ENCODE measurements at regions not wholly inside any gene's neighbourhood (a gene's known extent, or its start where the extent isn't known, plus 50 kb on each side); places are given as distances from the start of the nearest gene placed in this dataset.

DNA sequence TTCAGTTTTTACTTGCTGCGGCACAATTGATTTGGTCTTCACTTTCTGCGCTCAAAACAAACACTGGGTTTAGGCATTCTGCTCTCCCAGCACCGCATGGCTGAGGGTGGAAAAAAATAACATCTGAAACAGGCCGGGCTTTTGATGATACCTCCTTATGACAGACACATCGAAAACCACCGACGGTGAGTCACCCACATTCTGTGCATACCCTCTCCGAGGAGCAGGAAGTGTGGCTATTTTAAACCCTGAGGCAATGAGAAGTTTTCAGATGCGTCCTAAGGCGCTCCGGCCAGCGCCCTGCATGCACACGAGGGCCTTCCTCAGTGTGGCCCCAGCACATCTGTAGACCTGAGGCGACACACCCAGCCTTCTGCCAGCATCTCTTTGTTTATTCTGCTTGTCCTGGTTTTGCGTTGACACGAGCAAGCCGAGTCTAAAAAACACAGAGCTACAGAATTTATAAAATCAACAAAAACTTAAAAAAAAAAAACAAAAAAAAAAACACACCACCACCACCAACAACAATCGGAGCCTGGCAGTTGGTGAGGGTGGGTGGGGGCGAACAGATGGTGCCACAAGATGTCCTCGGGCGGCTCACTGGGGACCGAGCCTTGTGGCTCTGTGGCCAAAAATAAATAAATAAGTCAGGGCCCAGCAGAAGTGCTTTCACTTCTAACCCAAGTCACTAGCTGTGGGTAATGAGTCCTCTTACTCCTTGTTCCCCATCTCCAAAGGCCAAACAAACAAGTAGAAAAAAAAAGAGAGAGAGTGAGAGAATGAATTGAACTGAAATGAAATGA, 162.6 kb upstream of the IRF2BP2 start:
- intact Hi-C loops (cut with DNase I): no loop called here
- TF ChIP-seq, protein P1, sequence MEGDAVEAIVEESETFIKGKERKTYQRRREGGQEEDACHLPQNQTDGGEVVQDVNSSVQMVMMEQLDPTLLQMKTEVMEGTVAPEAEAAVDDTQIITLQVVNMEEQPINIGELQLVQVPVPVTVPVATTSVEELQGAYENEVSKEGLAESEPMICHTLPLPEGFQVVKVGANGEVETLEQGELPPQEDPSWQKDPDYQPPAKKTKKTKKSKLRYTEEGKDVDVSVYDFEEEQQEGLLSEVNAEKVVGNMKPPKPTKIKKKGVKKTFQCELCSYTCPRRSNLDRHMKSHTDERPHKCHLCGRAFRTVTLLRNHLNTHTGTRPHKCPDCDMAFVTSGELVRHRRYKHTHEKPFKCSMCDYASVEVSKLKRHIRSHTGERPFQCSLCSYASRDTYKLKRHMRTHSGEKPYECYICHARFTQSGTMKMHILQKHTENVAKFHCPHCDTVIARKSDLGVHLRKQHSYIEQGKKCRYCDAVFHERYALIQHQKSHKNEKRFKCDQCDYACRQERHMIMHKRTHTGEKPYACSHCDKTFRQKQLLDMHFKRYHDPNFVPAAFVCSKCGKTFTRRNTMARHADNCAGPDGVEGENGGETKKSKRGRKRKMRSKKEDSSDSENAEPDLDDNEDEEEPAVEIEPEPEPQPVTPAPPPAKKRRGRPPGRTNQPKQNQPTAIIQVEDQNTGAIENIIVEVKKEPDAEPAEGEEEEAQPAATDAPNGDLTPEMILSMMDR (IDR thresholded peaks at IDR 0.05): no peak
- Histone ChIP-seq H3K4me1 (peaks cover 7 to 72% of the 10 kb centered on the region in 2 donors), H3K27me3 (peaks cover 0 to 12% of the 10 kb centered on the region in 2 donors), H3K4me3 (no peak overlapping the region), H3K9me3 (no peaks in the 10 kb centered on the region), H3K36me3 (no peaks in the 10 kb centered on the region), H3K27ac (peak overlapping the region; percentile 74 to 83)
- peak; percentile 86 for ATAC-seq
- peak in 2 of 4 donors; percentile 88 to 91 for DNase-seq

DNA sequence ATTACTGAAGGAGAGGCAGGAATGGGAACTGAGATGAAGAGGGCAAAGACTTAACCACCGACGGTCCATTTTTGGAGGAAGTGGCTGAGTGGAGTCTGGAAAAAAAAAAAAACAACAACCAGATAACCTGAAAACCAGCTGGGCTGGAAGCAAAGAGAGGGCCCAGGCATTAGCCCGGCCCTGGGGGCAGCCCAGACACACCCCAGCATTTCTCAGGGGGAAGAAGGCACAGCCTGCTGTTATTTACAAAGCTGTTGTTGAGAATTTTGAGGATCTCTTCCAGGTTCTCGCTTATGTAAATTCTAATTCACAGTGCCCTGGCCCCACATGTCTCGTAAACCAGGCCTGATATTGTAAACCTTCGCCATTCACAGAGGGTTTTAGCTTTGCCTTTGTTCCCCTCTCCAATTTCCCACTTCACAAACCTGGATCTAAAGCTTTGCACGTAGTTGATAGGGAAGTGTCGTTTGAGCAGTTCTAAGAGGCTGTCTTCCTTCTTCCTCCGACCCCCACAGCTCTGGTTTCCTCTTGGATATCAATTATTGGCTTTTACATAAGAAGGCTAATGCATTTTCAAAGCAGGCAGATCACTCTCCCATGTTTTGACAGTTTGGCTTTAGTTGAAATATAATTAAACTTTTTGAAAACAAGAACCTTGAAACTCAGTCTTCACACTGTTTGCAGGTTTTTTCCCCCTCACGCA, 161.8 kb upstream of the IRF2BP2 start:
- peaks cover 7 to 65% of the 10 kb centered on the region in 2 donors for H3K4me1 ChIP-seq
- H3K9me3 ChIP-seq: no peaks in the 10 kb centered on the region
- no peak overlapping the region for H3K4me3 ChIP-seq
- TF ChIP-seq, protein P1 (IDR thresholded peaks at IDR 0.05): no peak
- ATAC-seq: peak; percentile 43
- H3K27me3 ChIP-seq: peaks cover 0 to 5% of the 10 kb centered on the region in 2 donors
- H3K27ac ChIP-seq: peak overlapping the region; percentile 74 to 83
- no peaks in the 10 kb centered on the region for H3K36me3 ChIP-seq
- no peak for DNase-seq
- intact Hi-C loops (cut with DNase I): no loop called here

GRCh38 chr1:234770924-234771540, 161.1 kb upstream of the IRF2BP2 start:
- ATAC-seq (no peak), DNase-seq (no peak)
- TF ChIP-seq, protein P1 (IDR thresholded peaks at IDR 0.05): no peak
- Histone ChIP-seq H3K27ac (peak overlapping the region; percentile 74 to 83), H3K4me1 (peaks cover 7 to 57% of the 10 kb centered on the region in 2 donors), H3K36me3 (no peaks in the 10 kb centered on the region), H3K4me3 (no peak overlapping the region), H3K27me3 (no peaks in the 10 kb centered on the region), H3K9me3 (no peaks in the 10 kb centered on the region)
- intact Hi-C loops (cut with DNase I): no loop called here

DNA sequence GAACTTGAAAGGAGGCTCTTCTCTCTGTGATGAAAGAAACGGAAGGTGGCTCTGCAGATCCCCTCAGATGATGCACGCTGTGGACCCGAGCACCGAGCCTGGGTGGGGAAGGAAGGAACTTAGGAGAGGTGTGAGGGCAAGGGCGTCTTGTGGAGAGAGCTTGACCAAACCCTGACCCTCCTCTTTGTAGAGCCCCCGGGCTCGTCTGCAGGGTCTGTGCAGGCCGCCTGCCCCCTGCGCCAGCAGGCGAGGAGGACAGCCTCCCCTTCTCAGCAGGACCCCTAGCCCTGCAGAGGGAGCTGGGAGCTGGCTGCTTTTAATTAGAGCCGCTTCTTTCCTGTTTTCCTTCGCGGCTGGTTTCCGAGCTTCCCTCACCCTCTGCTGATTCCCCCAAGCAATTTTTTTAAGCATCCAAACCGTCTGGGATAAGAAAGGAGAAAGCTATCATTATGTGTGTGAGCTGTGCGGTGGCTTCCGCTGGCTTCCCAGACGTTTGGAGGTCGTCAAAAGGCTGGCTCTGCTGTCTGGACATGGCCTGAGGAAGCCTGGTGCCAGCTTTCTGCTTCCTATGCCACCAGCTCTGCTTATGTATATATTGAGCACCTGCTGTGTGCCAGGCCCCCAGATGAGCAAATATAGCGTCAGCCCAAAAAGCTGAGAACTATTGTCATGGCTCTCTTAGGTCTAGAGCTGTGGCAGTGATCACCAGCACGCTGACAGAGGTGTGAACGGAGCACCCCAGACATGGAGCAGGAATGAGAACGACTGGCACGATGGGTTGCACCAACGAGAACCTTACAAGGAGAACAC, 160.2 kb upstream of the IRF2BP2 start:
- no peaks in the 10 kb centered on the region for H3K9me3 ChIP-seq
- H3K27ac ChIP-seq: no peak overlapping the region
- DNase-seq: no peak

More for the DNA sequence above, 160.2 kb upstream of the IRF2BP2 start:
- H3K4me1 ChIP-seq: peaks cover 7 to 50% of the 10 kb centered on the region in 2 donors
- no peaks in the 10 kb centered on the region for H3K27me3 ChIP-seq
- ATAC-seq: no peak
- H3K36me3 ChIP-seq: no peaks in the 10 kb centered on the region
- H3K4me3 ChIP-seq: no peak overlapping the region
- intact Hi-C loops (cut with DNase I): no loop called here
- TF ChIP-seq, protein P1 (IDR thresholded peaks at IDR 0.05): no peak
